ENCODE measurements at regions not wholly inside any gene's neighbourhood (a gene's known extent, or its start where the extent isn't known, plus 50 kb on each side); places are given as distances from the start of the nearest gene placed in this dataset.
"Not testable (repeated sequence)": the region's sequence is repeated elsewhere in the genome, so short reads cannot be mapped to it uniquely, and the experiment has no call there.

DNA sequence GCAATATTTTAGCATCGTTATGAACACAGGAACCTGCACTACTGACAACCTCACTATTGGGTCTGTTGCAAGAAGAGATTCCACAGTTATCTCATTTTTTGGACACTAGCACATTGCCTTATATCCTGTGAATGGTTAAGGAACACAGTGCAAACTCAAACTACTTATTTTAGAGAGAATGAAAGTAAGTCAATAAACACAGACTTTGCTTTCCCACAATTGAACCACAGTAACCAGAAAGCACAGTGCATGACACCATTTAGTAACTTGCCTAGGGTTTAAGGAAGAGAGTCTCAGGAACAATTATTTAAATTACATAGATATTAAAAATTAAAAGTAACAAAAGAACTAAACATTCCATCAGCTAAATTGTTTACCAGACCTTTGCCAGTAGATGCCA, 468.8 kb downstream of the ZWINT start:
- no peak for DNase-seq

DNA sequence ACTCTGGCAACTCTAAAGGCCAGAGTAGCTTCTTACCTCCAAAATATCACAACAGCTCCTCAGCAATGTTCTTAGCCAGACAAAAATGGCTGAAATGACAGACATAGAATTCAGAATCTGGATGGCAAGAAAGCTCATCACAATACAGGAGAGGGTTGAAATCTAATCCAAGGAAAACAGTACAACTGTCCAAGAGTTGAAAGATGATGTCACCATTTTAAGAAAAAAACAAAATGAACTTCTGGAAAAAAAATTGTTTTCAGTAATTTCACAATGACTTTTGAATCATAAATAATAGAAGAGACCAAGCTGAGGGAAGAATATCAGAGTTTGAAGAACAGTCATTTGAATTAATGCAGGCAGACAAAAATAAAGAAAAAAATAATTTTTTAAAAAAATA, 479.5 kb downstream of the ZWINT start:
- no peak for DNase-seq

DNA sequence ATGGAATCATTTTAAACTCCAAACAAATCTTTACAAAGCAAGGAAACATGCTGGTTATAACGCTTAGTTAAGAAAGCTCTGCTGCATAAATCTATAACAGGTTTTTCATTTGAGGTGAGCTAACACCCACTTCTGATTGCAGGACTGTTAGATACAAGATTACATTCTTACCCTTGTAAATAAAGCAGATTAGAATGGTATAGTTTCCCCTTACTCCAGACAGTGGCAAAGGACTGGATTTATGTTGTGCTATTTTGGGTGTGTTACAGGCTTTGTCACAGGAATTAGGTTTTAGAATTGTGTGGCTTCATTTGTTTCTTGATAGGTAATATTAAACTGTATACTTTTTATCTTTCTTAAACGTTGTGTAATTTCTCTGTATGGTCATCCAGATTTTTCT, 487.6 kb downstream of the ZWINT start:
- no peak for DNase-seq

DNA sequence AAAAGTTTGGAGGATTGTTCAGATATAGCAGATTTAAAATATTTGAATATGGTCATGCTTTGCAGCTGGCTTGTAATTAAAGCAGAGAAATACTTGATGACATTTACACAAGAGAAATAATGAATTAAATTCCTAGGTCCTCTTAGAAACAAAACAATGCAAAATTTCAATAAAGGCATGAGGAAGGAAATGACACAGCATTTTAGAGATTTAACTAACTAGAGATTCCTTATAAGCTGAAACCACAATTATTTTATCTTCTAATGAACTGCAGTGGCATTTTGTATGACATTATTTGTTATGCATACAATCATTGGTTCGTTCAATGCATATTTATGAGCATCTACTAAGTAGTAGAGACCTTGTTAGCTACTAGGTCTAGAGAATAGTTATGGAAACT, 490.9 kb downstream of the ZWINT start:
- DNase-seq = no peak

DNA sequence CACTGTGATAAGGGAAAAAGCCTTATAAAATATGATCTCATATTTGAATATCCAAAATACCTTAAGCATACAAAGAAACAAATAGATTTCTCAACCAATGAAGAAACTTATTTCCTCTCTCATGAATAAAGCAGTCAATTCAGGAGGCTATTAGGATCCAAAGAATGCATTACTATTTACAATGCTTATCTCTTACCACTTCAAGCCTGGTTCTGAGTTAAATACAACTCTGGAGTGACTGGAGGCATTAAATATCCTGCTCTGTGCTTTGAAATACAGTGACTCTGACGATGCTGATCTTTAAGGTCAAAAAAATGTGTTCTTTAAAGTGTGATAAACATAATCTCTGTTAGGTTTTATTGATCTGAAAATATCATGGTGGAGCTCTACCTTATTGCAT, 493.2 kb downstream of the ZWINT start:
- no peak for DNase-seq

DNA sequence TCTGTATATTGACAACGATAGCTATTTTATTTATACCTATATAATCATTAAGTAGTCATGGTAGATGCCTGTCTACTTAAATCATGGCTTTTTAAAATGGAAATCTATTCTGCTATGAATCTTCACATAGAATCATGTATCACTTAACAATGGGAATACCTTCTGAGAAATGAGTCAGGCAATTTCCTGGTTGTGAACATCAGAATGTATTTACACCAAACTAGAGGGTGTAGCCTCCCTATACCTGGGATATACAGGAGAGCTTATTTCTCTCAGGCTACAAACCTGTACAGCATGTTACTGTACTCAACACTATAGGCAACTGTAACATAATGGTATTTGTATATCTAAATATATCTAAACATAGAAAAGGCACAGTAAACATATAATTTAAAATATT, 502.3 kb downstream of the ZWINT start:
- no peak for DNase-seq

DNA sequence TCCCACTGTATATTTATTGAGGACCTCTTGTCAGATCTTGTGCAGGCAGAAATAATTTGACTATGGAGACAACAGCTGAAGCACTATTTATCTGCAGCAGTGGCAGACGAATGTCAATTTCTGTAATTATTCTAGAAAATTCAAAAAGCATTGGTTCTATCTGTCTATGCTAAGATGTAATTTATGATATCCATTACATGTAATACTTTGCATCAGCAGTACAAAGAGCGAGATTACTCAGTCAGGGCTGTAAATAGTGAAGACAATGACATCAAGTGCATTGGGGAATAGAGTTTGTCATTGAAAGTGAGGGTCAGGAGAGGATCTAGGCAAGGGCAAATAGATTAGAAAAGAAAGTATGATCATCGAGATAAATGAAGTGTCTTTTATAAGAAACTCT, 508.2 kb downstream of the ZWINT start:
- DNase-seq = no peak

DNA sequence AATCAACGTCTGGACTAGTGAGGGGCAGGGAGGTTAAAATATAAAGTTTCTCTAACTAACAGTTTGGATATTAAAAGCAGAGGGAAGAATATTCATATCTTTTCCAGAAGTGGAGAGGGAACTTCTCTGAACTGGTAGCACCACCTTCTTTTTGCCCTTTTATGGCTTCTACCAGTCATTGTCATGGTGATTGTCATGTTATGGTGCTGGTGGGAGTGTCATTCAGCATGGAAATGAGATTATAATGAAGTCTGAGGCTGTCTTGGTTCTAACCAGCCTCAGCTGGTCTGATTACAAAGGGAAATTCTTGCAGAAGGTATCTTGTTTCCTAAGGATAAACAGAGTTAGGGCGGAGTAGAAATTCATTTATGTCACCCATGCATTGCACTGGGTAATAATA, 523.8 kb downstream of the ZWINT start:
- DNase-seq = no peak

DNA sequence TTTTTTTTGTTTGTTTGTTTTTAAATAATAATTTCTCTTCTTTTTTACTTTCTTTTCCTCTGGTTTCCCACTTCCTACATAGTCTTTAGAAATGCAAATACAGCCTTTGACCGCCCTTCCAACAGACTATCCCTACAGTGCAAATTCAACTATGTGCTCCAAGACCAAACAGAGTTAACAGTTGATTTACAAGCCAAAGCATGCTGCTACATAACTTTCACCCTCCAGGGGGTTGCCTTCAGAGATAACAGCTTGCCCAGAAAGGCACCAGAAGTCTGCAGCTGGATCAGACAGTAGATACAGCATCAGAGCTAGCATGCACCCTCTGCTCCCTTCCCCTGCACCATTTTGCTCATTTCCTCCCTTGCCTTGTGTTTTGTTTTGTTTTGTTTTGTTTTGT, 539.0 kb downstream of the ZWINT start:
- no peak for DNase-seq

DNA sequence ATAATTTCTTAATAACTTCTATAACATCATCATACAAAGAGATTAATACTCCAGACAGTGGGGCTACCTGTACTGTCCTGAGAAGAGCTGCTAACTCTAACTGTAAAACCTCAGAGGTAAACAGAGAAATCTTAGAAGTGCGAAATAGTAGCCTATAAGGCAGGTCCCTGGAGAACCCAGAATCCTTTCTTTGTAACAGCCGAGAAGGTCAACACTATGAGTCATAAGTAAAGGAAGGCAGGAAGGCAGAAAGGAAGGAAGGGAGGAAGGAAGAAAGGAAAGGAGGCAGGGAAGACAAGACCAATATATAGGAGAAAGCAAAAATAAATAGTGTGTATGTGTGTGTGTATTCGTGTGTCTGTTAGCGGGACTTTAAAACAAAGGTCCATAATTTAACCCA, 540.6 kb downstream of the ZWINT start:
- no peak for DNase-seq

DNA sequence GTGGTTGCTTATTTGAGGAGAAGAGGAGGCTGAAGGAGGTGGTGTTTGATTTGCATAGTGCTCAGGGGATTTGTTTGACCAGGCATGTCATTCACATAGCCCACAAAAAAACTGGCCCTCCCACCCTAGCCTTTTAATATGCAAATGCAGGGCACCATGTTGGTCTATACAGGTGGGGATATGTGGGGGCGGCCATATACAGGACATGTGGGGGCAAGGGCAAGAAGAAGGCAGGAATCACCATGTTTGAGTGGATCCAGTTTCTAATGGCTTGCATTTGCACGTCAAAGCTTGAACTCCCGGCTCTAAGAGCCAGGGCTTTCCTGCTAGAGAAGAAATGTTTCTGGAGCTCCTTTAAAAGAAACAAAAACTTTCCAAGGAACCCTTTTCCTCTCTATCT, 541.0 kb downstream of the ZWINT start:
- no peak for DNase-seq

DNA sequence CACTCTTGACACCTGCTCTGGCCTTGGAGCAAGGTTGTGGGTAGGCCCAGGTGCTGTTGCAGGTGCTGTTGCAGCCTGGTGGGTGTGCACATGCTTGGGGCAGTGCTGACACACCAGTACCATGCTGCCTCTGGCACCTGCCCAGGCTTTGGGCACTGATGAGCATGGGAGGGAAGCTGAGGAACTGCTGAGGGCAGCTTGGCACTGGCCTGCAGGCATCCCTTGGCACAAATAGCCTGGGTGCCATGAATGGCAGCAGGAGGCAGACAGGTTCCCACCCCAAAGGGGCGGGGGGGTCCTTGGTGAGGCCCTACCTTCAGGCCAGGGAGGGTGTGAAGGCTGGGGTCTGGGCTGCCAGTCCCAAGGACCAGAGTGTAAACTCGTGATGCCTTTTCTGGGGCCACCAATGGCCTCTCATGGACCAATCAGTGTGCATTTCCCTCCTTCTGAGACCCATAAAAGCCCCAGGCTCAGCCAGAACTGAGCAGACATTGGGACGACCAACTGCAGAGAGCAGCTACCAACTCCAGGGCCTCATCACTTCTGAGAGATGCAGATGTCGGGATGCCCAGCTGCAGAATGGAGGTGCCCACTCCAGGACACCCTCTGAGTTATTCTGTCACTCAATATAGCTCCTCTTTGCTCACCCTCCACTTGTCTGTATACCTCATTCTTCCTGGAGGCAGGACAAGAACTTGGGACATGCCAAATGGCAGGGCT, 547.4 kb downstream of the ZWINT start:
- DNase-seq = no peak

DNA sequence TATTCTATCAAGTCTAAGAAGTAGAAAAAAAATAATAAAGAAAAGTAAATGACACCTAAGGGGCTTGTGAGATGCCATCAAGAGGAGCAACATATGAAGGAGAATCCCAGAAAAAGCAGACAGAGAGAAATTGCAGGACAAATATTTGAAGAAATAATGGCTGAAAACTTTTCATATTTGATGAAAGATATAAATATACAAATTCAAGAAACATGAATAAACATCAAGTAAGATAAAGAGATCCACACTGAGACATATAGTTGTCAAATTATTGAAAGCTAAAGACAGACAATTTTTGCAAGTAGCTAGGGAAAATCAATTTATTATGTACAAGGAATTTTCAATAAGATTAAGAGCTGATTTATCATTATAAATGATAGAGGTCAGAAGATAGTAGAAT, 558.0 kb downstream of the ZWINT start:
- no peak for DNase-seq

DNA sequence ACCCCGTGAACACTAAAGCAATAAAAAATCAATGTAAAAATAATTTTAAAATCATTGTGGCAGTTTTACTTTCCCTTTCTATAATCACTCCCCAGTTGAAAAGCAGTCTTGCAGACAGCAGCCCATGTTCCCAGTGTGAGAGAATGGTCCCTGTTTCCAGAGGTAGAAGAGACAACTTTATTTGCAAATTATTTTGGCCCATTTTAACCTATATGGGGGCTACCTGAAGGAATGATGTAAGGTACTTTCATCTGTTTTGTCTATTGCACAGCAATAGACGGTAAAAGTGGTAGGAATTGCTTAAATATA, 559.8 kb downstream of the ZWINT start:
- DNase-seq = no peak

DNA sequence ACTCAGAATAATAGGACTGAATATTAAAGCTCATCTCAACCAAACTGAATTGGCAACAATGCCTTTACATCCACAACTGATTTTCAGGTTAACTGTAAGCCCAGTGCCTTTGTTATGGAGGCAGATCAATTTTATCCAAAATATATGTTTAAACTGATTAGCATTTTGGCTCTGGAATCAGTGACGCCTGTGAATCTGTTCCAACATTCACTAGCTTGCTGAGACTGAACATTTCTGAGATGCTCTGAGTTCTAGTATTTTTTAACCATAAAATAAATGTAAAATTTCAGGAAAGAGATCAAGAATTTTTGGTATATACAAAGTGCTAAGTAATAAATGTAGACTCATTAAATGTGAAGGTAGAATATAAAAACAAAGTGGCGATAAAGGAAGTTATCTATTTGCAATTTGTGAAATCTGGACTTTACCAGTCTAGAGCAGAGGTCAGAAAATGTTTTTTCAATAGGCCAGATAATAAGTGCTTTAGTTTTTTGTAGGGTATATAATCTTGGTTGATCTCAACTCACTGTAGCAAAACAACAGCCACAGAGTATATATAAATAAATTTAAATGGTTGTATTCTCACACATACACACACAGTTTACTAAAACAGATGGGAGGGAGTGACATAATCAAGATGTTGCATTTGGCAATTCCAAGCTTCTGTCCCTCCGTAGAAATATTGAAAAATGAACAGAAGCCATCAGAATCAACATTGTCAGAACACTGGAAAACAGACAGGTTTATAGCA, 560.3 kb downstream of the ZWINT start:
- DNase-seq = no peak

DNA sequence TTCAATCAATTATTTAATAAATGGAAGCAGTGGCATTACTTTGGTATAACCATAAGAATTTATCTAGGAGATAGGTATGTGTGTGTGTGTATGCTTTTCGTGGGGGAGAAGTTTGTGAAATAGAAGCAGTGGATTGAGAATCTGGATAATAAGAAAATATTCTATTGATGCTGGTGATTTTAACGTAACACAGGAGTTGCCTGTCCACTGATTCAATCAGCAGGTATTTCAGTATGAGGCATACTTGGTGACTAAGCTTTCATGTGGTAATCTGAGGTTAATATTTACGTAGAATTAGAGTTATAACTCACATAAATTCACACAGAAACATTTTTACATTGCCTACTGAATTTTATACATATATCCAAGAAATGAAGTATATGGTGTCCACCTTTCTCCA, 568.0 kb downstream of the ZWINT start:
- DNase-seq = no peak

DNA sequence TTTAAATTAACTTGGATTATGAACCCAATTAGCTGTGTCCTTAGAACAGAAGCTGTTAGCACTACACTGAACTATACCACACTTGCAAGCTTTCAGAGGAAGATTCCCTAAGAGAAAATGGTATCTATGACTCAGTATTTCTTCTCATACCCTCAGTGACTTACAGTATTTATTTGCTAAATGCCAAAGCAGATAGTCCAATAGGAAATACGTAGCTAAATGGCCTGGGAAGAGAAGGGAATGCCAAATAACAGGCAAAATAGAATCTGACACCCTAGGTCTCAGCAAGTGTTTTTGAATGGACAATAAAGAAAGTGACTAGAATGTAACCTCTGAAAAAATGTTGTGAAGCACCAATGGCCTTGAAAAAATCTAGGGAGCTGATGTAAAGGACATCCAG, 570.8 kb downstream of the ZWINT start:
- not testable (repeated sequence) for DNase-seq

DNA sequence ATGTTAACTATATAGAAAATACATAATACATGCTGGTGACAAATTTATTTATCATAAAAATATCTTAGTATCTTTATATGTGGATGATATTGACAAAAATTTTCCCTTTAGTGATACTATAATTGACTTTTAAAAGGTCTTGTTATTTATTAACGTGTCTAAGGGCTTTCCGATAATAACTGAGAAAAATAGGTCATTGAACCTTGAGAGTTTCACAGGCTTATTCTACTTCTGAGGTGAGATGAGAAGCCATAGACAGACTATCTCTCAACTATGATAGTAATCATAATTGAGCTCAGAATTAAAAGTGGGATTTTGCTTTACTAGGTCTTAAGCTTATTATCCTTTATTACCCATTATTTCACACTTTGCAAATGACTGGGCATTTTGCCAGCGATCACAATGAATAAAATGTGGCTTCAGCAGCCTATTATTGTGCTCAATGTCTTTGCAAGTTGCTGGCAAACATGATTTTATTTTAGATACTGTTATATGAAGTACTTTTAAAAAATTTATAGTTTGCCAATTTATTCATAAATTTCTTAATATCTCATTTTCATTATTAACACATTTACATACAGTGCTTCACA, 574.5 kb downstream of the ZWINT start:
- DNase-seq = no peak

DNA sequence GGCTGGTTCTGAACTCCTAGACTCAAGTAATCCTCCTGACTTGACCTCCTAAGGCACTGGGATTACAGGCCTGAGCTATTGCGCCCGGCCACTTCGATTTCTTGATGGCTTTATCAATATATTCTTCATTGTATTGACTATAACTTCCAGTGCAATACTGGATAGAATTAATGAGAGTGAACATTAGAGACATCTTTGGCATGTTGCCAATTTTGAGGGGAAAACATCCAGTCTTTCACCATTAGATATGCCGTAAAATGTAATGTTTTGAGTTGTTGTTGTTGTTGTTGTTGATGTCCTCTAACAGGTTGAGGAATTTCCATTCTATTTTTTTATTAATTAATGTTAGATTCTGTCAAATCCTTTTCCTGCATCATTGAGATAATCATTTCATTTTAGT, 578.9 kb downstream of the ZWINT start:
- no peak for DNase-seq

DNA sequence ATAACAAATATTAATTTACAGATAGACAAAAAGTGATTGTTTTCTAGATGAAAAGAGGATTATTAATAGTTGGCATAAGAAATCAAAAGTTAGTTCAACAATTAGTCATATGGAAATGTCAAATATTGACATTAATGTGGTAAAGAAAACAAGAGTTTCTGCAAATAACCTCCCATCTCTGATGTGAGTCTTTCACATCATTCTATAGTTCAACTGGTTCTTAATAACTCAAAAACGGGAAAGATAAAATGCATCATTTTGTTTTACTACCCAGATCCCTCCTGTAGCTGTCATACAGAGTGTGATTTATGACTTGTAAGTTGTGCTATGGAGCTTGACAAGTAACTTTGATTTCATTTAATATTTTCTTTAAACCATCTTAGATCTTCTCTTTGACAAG, 594.8 kb downstream of the ZWINT start:
- no peak for DNase-seq

DNA sequence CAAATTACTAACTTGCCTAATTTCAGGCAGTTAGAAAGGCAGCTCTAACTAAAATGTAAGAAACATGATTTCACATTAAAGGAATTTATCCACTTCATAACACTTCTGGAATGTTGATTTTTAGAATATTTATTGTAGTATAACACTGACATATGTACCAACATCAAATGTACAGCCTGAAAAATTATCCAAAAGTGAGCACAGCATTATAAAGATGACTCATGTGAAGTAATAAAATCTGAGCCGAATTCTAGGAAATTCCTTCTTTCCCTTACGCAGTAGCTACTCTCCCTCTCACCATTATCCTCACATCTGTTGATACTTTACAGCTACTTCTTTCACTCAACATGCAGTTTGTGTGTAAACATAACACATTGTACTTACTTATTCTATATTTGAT, 610.6 kb downstream of the ZWINT start:
- no peak for DNase-seq

DNA sequence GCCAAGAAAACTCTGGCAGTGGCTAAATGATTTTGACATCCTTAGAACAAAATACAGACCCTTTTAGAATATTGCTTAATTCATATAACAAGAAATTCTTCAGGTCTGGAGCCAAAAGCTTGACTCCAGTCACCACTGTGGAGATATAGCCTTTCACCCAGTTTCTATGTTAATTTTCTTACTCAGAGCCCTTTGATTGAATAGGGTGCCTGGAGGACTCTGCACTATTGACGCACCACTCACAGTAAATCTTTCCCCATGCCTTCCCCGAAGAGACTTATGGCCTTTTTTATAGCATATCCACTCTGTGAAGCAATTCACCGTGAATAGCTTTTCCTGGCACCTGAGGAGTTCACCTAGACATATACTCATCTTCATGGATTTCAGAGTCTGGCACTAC, 613.8 kb downstream of the ZWINT start:
- DNase-seq = no peak

DNA sequence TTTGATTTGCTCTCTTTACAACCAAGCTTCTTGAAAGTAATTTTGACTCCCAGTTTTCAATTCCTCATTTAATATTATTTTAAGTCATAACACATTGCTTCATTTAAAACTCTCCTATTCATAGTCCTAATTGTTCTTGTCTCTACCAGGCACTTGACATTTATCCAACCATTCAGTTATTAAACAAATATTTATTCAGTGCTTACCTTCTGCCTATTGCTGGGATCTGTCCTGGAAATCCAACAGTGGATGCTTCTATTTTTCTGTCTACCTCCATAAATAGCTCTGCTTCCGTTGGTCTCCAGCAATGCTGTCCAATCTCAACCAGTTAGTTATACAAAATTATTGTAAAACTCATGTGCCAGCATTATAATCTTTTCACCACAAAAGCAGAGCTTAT, 615.1 kb downstream of the ZWINT start:
- DNase-seq = no peak

DNA sequence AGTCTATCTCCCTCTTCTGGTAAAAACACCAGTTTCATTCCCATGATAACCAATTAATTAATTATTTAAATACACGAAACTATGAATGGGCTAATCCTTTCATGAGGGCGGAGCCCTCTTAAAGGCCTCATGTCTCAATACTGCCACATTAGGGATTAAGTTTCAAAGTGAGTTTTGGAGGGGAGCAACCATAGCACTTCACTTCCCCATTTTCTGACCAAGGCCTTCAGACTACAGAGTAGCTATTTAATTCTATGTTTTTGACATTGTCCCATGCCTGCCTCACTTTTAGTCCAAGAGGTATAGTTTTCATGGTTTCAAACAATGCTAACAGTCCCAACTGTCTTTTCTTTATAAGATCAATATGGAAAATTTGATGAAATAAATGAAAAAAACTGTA, 618.6 kb downstream of the ZWINT start:
- no peak for DNase-seq

DNA sequence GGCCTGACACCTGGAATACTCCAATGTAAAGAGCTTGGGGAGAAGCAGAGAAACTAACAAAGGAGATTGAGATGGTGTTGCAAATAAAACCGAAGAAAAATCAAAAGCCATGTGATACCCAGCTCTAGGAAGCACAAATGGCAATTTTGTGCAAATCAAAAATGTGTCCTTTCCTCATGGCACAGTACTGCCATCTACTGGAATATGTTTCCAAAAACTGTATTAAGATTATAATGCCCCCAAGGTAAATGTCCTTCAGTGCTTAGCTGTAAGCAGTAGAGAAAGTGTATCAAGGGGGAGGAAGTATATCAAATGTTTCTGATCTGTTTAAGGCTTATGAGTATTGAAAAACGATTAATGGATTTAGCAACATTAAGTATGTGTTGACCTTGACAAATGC, 620.3 kb downstream of the ZWINT start:
- DNase-seq = not testable (repeated sequence)

All from DMS79 (cell line).